Endothelial cell of umbilical vein (primary cell): ENCODE measurements at regions not wholly inside any gene's neighbourhood (a gene's known extent, or its start where the extent isn't known, plus 50 kb on each side); places are given as distances from the start of the nearest gene placed in this dataset.

ENCODE experiments used
- BruUV-seq: library from RNA; stranded (reverse); fragments of 400-500 nt; replicated peaks from 2 replicates; lab custom pipeline; 2021; lab: Mats Ljungman, UMichigan
- CTCF ChIA-PET: fragments of 300-600, 350-600 bp; sonication (Branson Sonifier 250); formaldehyde crosslinking; loops from one replicate; lab custom pipeline; 2021; ENCODE audit warnings: antibody characterized with exemption, inconsistent platforms; lab: Charles Lee
- POLR2A ChIA-PET: fragments of 300-600, 350-600 bp; sonication (Branson Sonifier 250); formaldehyde crosslinking; loops from one replicate; lab custom pipeline; 2021; ENCODE audit warnings: antibody characterized with exemption, inconsistent platforms; lab: Charles Lee
- DNase-seq: peaks from one replicate; pipeline ENCODE4 v3.0.0-alpha.2; 2011; ENCODE audit warnings: low read depth, low spot score
- FAIRE-seq: peaks from 2 replicates; lab custom pipeline; 2011; peaks lifted over from hg19 to GRCh38; lab: Jason Lieb, UNC
- H2AFZ ChIP-seq: 2 replicates; pipeline ENCODE4 v1.6.0; 2012; ENCODE audit warnings: low read depth, low read length, control low read depth, inconsistent platforms
- H3K27ac ChIP-seq: 2 replicates; pipeline ENCODE4 v1.5.1; 2011; ENCODE audit warnings: low read depth, mild to moderate bottlenecking, control low read depth, low read length, moderate library complexity; ENCODE audit not compliant: insufficient read depth
- H3K27me3 ChIP-seq, 2 experiments: 2 replicates each; pipeline versions ENCODE4 v1.6.0 to v1.6.1; 2011; ENCODE audit warnings: low read length in 2 of 2, mixed read lengths in 1 of 2; ENCODE audit not compliant: control insufficient read depth in 2 of 2, insufficient read depth in 2 of 2
- H3K36me3 ChIP-seq, 2 experiments: 2 replicates in 1 of 2; 3 replicates in 1 of 2; pipeline ENCODE4 v1.5.1; 2011; ENCODE audit warnings: low read length in 2 of 2, mild to moderate bottlenecking in 1 of 2, moderate library complexity in 1 of 2; ENCODE audit not compliant: control insufficient read depth in 2 of 2, insufficient read depth in 2 of 2; ENCODE audit errors: extremely low read depth in 1 of 2
- H3K4me1 ChIP-seq: 3 replicates; pipeline ENCODE4 v1.5.1; 2011; ENCODE audit warnings: mild to moderate bottlenecking, low read length; ENCODE audit not compliant: control insufficient read depth, insufficient read depth; ENCODE audit errors: extremely low read depth
- H3K4me2 ChIP-seq: 2 replicates; pipeline ENCODE4 v1.6.1; 2011; ENCODE audit warnings: low read length, control low read depth, mixed read lengths; ENCODE audit not compliant: insufficient read depth
- H3K4me3 ChIP-seq, 3 experiments: fragments of 200-600 bp in 1 of 3; sonication (generic), shearing (Covaris generic) in 1 of 3; replicated peaks in 1 of 3; 2 replicates each; pipeline ENCODE4 v1.5.1; 2011 to 2016; ENCODE audit warnings: control low read depth in 3 of 3, low read length in 3 of 3, mild to moderate bottlenecking in 2 of 3, inconsistent platforms in 1 of 3, low read depth in 1 of 3, moderate library complexity in 1 of 3; ENCODE audit not compliant: insufficient read depth in 1 of 3
- H3K79me2 ChIP-seq: 2 replicates; pipeline ENCODE4 v1.6.0; 2012; ENCODE audit warnings: low read length, inconsistent platforms; ENCODE audit not compliant: control insufficient read depth, insufficient read depth
- H3K9ac ChIP-seq: replicated peaks from 2 replicates; pipeline ENCODE3; 2011; ENCODE audit warnings: low read length, control low read depth; ENCODE audit not compliant: insufficient read depth; ENCODE audit errors: extremely low read depth
- H3K9me1 ChIP-seq: replicated peaks from 3 replicates; pipeline ENCODE4 v1.6.0; 2011; ENCODE audit warnings: mild to moderate bottlenecking, low read length; ENCODE audit not compliant: control insufficient read depth, insufficient read depth; ENCODE audit errors: extremely low read depth
- H3K9me3 ChIP-seq: replicated peaks from 2 replicates; pipeline ENCODE4 v1.5.1; 2012; ENCODE audit warnings: low read length, inconsistent platforms; ENCODE audit not compliant: control insufficient read depth, insufficient read depth
- H4K20me1 ChIP-seq: replicated peaks from 2 replicates; pipeline ENCODE3; 2011; ENCODE audit warnings: mild to moderate bottlenecking, low read length; ENCODE audit not compliant: control insufficient read depth, insufficient read depth; ENCODE audit errors: extremely low read depth
- EZH2 ChIP-seq: IDR thresholded peaks from 2 replicates; pipeline ENCODE4 v1.6.1; 2012; ENCODE audit warnings: borderline replicate concordance, low read depth, mild to moderate bottlenecking, moderate library complexity, low read length, inconsistent platforms; ENCODE audit not compliant: severe bottlenecking
- FOS ChIP-seq: IDR thresholded peaks from 2 replicates; pipeline ENCODE4 v1.6.1; 2011; ENCODE audit warnings: mild to moderate bottlenecking, low read length, moderate library complexity, borderline replicate concordance; ENCODE audit not compliant: insufficient read depth
- GATA2 ChIP-seq: IDR thresholded peaks from 2 replicates; pipeline ENCODE4 v1.7.0; 2011; ENCODE audit warnings: low read depth, mild to moderate bottlenecking, moderate library complexity, mixed read lengths, low read length; ENCODE audit not compliant: insufficient read length, insufficient read depth
- JUN ChIP-seq: IDR thresholded peaks from 2 replicates; pipeline ENCODE4 v1.6.1; 2011; ENCODE audit warnings: borderline replicate concordance, low read depth; ENCODE audit not compliant: insufficient read length, insufficient read depth
- MYC ChIP-seq: IDR thresholded peaks from one replicate; pipeline ENCODE4 v1.6.1; 2011; ENCODE audit warnings: mild to moderate bottlenecking, low read depth, low read length
- POLR2A ChIP-seq: IDR thresholded peaks from 2 replicates; pipeline ENCODE4 v1.6.1; 2012; ENCODE audit warnings: low read depth, mild to moderate bottlenecking, control low read depth, low read length
- POLR2AphosphoS5 ChIP-seq: IDR thresholded peaks from 2 replicates; pipeline ENCODE4 v1.6.1; 2012; ENCODE audit warnings: low read depth, mild to moderate bottlenecking, control low read depth, low read length, moderate library complexity; ENCODE audit not compliant: insufficient read depth
- dilution Hi-C: fragments of 300-500 bp; cut with MboI; formaldehyde crosslinking; loops from one replicate; pipeline ENCODE4 v1.15.0; 2019; ENCODE audit warnings: low sequenced_read_pairs; ENCODE audit not compliant: extremely low pct_ligation_motif_present
- intact Hi-C: fragments of 100-400 bp; cut with micrococcal nuclease; formaldehyde crosslinking; loops from one replicate; pipeline ENCODE4 v1.10.0; 2022
- TF ChIP-seq, protein P1 (sequence below): IDR thresholded peaks from 2 replicates; pipeline ENCODE4 v1.6.1; 2011; ENCODE audit not compliant: insufficient read depth, insufficient read length
- TF ChIP-seq, protein P2 (sequence below), 2 donors: IDR thresholded peaks; 1 replicate in 1 of 2; 2 replicates in 1 of 2; pipeline ENCODE4 v1.5.1; 2011; ENCODE audit warnings: low read length in 2 of 2, mild to moderate bottlenecking in 2 of 2, moderate library complexity in 2 of 2, control low read depth in 1 of 2, inconsistent platforms in 1 of 2, low read depth in 1 of 2; ENCODE audit not compliant: insufficient read depth in 1 of 2; ENCODE audit errors: extremely low read depth in 1 of 2

DNA sequence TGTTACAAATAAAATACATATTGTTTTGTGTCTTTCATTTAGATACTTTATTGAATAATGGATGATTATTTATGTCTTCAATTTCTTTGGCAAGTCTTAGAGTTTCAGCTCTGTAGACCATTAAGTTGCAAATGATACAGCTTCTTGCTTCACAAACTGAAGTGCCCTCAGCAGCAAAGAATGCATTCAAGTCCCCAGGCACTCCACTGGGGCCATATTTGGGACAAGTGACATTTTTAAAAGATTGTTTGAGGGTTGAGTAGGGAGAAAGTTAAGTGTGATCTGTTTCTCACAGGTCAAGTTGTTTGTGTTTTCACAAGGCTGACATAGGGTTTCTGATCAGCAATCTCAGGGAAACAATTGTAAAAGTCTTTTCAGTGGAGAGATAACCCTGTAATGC lies 400.7 kb downstream of the PLA2G4A start:
- POLR2A ChIA-PET, result no interaction called here
- no TSS peak for BruUV-seq
- H3K4me1 ChIP-seq, result no peaks in the 10 kb centered on the region
- TF ChIP-seq, protein P1, sequence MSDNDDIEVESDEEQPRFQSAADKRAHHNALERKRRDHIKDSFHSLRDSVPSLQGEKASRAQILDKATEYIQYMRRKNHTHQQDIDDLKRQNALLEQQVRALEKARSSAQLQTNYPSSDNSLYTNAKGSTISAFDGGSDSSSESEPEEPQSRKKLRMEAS, result no peak
- TF ChIP-seq FOS, result no peak
- no peak for TF ChIP-seq EZH2
- no peak for TF ChIP-seq GATA2
- no peak for TF ChIP-seq POLR2A
- no peak for TF ChIP-seq POLR2AphosphoS5
- TF ChIP-seq JUN, result no peak
- no peak for TF ChIP-seq MYC
- TF ChIP-seq, protein P2, sequence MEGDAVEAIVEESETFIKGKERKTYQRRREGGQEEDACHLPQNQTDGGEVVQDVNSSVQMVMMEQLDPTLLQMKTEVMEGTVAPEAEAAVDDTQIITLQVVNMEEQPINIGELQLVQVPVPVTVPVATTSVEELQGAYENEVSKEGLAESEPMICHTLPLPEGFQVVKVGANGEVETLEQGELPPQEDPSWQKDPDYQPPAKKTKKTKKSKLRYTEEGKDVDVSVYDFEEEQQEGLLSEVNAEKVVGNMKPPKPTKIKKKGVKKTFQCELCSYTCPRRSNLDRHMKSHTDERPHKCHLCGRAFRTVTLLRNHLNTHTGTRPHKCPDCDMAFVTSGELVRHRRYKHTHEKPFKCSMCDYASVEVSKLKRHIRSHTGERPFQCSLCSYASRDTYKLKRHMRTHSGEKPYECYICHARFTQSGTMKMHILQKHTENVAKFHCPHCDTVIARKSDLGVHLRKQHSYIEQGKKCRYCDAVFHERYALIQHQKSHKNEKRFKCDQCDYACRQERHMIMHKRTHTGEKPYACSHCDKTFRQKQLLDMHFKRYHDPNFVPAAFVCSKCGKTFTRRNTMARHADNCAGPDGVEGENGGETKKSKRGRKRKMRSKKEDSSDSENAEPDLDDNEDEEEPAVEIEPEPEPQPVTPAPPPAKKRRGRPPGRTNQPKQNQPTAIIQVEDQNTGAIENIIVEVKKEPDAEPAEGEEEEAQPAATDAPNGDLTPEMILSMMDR (IDR thresholded peaks at IDR 0.05; ENCODE audit: extremely low read depth in 1 of 2, insufficient read depth in 1 of 2, low read depth in 1 of 2, low read length in 2 of 2), result no peak
- no peaks in the 10 kb centered on the region for H3K36me3 ChIP-seq
- H3K27ac ChIP-seq, result no peak overlapping the region
- intact Hi-C loops, result no loop called here
- H4K20me1 ChIP-seq, result no peaks in the 10 kb centered on the region
- FAIRE-seq (no peak), DNase-seq (no peak)
- no peak overlapping the region for H3K4me2 ChIP-seq
- no peaks in the 10 kb centered on the region for H3K9me3 ChIP-seq
- no peak overlapping the region for H3K9ac ChIP-seq
- H3K9me1 ChIP-seq, result no peaks in the 10 kb centered on the region
- dilution Hi-C loops, result no loop called here
- no peak overlapping the region for H3K4me3 ChIP-seq
- CTCF ChIA-PET, result no interaction called here
- H3K79me2 ChIP-seq, result no peaks in the 10 kb centered on the region
- no peaks in the 10 kb centered on the region for H3K27me3 ChIP-seq
- H2AFZ ChIP-seq, result no peak overlapping the region
